HL-60 (cell line): ENCODE measurements at regions not wholly inside any gene's neighbourhood (a gene's known extent, or its start where the extent isn't known, plus 50 kb on each side); places are given as distances from the start of the nearest gene placed in this dataset.

Experiments used
- DNase-seq, 2 experiments: peaks; one replicate each; pipeline ENCODE4 v3.0.0-alpha.2; 2010 to 2020; ENCODE audit warnings: low read depth in 1 of 2, low spot score in 1 of 2
- H3K27ac ChIP-seq: fragments of 250-450 bp; sonication (Bioruptor Pico); replicated peaks from 2 replicates; pipeline ENCODE4 v1.5.1; 2020; ENCODE audit warnings: mild to moderate bottlenecking, moderate library complexity
- H3K27me3 ChIP-seq: fragments of 250-450 bp; sonication (Bioruptor Pico); 2 replicates; pipeline ENCODE4 v1.5.1; 2021; ENCODE audit warnings: mild to moderate bottlenecking, moderate library complexity; ENCODE audit not compliant: insufficient read depth, poor library complexity, severe bottlenecking
- H3K4me3 ChIP-seq: replicated peaks from 2 replicates; pipeline ENCODE4 v1.5.1; 2011; ENCODE audit warnings: mild to moderate bottlenecking, control low read depth, low read length; ENCODE audit not compliant: insufficient read depth
- GABPA ChIP-seq: IDR thresholded peaks from 2 replicates; pipeline ENCODE4 v1.6.1; 2012; ENCODE audit warnings: low read depth
- POLR2AphosphoS5 ChIP-seq: IDR thresholded peaks from 2 replicates; pipeline ENCODE4 v1.6.1; 2012; ENCODE audit warnings: low read depth
- SPI1 ChIP-seq: IDR thresholded peaks from 2 replicates; pipeline ENCODE4 v1.6.1; 2012; ENCODE audit warnings: low read depth, mild to moderate bottlenecking, borderline replicate concordance
- TF ChIP-seq, protein P1 (sequence below): IDR thresholded peaks from one replicate; pipeline ENCODE4 v1.5.1; 2011; ENCODE audit warnings: low read length, control low read depth, inconsistent platforms; ENCODE audit not compliant: insufficient read depth
- TF ChIP-seq, protein P2 (sequence below): IDR thresholded peaks from 2 replicates; pipeline ENCODE4 v1.6.1; 2012; ENCODE audit warnings: low read depth; ENCODE audit not compliant: insufficient replicate concordance

DNA sequence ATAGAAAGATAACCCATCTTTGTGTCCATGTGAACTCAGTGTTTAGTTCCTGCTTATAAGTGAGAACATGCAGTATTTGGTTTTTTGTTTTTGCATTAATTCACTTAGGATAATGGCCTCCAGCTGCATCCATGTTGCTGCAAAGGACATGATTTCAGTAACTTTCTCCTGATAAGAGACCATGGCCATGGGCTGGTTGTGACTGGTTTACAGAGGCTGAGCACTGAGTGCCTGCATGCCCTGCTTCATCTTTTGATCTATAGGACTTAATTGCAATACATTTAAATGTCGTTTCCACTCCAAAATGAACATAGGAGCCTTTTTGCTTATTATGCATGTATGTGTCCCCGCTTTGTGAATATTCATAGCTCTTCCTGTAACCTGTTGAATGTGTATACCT, 101.3 kb upstream of the IGFBP3 start:
- DNase-seq, result no peak
- no peak for TF ChIP-seq GABPA
- no peak for TF ChIP-seq SPI1
- TF ChIP-seq, protein P1, sequence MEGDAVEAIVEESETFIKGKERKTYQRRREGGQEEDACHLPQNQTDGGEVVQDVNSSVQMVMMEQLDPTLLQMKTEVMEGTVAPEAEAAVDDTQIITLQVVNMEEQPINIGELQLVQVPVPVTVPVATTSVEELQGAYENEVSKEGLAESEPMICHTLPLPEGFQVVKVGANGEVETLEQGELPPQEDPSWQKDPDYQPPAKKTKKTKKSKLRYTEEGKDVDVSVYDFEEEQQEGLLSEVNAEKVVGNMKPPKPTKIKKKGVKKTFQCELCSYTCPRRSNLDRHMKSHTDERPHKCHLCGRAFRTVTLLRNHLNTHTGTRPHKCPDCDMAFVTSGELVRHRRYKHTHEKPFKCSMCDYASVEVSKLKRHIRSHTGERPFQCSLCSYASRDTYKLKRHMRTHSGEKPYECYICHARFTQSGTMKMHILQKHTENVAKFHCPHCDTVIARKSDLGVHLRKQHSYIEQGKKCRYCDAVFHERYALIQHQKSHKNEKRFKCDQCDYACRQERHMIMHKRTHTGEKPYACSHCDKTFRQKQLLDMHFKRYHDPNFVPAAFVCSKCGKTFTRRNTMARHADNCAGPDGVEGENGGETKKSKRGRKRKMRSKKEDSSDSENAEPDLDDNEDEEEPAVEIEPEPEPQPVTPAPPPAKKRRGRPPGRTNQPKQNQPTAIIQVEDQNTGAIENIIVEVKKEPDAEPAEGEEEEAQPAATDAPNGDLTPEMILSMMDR, result no peak
- TF ChIP-seq, protein P2, sequence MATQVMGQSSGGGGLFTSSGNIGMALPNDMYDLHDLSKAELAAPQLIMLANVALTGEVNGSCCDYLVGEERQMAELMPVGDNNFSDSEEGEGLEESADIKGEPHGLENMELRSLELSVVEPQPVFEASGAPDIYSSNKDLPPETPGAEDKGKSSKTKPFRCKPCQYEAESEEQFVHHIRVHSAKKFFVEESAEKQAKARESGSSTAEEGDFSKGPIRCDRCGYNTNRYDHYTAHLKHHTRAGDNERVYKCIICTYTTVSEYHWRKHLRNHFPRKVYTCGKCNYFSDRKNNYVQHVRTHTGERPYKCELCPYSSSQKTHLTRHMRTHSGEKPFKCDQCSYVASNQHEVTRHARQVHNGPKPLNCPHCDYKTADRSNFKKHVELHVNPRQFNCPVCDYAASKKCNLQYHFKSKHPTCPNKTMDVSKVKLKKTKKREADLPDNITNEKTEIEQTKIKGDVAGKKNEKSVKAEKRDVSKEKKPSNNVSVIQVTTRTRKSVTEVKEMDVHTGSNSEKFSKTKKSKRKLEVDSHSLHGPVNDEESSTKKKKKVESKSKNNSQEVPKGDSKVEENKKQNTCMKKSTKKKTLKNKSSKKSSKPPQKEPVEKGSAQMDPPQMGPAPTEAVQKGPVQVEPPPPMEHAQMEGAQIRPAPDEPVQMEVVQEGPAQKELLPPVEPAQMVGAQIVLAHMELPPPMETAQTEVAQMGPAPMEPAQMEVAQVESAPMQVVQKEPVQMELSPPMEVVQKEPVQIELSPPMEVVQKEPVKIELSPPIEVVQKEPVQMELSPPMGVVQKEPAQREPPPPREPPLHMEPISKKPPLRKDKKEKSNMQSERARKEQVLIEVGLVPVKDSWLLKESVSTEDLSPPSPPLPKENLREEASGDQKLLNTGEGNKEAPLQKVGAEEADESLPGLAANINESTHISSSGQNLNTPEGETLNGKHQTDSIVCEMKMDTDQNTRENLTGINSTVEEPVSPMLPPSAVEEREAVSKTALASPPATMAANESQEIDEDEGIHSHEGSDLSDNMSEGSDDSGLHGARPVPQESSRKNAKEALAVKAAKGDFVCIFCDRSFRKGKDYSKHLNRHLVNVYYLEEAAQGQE, result no peak
- no peak for TF ChIP-seq POLR2AphosphoS5
- H3K27ac ChIP-seq, result no peak overlapping the region
- H3K4me3 ChIP-seq, result no peak overlapping the region
- no peaks in the 10 kb centered on the region for H3K27me3 ChIP-seq

DNA sequence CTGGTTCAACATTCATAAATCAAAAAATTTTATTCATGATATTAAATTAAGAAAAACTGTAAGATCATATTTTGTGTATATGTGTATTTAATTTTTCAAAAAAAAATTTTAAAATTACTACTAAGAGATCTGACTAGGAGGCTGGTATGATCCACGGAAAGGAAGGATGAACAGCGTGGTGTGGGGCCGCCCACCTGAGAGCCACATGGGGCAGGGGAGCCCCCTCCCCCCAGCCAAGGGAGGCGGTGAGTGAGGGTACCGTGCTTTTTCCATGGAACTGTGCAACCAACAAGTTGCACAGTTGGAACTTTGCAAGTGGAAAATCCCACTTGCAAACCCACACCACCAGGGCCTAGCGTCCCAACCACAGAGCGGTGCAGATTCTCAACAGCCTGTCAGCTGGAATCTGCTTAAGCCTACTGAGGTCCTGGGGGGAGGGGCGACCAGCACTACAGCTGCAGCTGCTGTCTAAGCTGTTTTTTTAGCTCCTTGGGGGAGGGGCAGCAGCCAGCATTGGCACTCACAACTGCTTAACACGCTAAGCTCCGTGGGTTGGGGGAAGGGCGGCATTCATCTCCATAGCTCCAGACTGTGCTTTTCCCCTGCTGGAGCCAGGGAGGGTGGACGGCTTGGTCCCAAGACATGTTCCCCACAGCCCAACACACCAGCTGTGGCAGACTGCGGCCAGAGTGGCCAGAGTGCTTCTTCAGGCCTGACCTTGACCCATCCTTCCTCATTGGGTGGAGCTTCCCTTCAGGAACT, 94.2 kb upstream of the IGFBP3 start:
- TF ChIP-seq GABPA, result no peak
- no peak for TF ChIP-seq POLR2AphosphoS5
- TF ChIP-seq, protein P1, result no peak
- no peak for TF ChIP-seq SPI1
- TF ChIP-seq, protein P2, result no peak
- no peak overlapping the region for H3K4me3 ChIP-seq
- no peak overlapping the region for H3K27ac ChIP-seq
- peaks cover 2% of the 10 kb centered on the region for H3K27me3 ChIP-seq
- DNase-seq, result no peak

DNA sequence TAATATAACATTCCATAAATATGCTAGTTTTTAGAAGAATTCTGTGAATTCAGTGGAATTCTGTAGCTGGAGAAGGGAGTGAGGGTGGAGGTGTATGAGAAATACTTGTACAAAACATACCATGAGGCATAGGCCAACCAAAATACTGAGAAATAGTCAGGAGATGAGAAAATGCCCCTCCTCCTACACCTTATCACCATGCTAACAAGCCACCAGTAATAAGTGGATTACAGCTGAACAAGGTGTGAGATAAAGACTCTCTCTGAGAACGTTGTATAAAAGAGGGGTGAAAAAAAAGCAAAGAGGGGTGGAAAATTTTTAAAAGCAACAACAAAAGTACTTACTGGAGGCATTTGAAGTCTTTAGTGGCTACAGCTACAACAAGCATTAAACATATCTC, 90.4 kb upstream of the IGFBP3 start:
- no peak for DNase-seq
- H3K27ac ChIP-seq, result no peak overlapping the region
- TF ChIP-seq POLR2AphosphoS5, result no peak
- TF ChIP-seq, protein P2, result no peak
- TF ChIP-seq, protein P1, result no peak
- TF ChIP-seq GABPA, result no peak
- TF ChIP-seq SPI1, result no peak
- no peak overlapping the region for H3K4me3 ChIP-seq
- H3K27me3 ChIP-seq, result peaks cover 2% of the 10 kb centered on the region
